ENCODE measurements at regions not wholly inside any gene's neighbourhood (a gene's known extent, or its start where the extent isn't known, plus 50 kb on each side); places are given as distances from the start of the nearest gene placed in this dataset.

DNA sequence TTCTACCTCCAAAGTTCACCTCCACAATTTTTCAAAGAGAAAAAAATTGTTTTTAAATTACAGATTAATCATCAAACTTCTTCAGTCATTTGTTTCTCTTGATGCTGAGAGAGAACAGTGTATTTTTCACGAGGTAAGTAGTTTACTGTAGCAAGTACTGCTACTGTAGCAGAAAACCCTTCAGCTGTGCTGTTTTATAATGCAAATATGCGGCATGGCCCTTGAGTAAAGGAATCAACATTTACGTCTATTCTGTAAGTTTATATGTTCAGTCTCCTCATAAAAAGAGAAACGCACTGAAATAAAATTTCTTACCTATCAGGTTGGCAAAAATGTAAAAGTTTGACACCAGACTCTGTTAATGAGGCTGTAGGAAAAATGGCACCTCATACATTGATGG is 399.0 kb downstream of the NKX6-1 start:
- no peak for DNase-seq

DNA sequence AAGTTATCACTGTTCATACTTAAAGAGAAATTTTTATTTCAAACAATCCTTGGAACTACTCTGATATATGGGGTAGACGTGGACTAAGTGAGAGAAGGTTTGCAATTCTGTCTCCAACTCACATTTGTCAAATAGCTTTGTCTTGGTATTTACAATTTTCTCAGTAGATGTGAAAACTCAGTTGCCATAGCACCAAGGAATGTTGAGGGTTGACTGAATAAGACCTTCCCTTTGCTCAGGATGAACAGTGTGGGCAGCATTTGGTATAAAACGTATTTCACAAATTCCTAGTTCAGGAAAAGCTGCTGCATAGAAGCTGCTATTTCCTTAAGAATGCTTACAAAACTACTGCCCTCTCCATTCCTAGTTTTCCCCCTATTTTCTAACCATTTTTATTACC is 399.5 kb downstream of the NKX6-1 start:
- DNase-seq: no peak

DNA sequence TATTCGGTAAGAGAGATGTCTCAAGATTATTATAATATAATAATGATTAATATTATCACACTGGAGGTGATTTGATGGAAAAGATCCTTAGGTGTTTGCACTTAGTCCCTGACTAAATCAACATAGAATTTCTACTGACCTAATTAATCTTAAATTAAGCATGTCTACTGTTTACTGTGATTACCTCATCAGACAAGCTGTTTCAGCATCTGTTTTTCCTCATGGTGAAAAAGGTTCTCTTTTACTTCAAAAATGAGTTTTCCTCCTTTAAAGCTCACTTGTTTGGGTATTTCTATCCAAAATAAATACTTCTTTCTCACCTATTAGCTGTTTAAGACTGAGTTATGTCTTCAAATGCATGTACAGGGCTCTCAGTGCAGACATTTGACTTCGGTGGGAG is 407.8 kb downstream of the NKX6-1 start:
- no peak for DNase-seq

DNA sequence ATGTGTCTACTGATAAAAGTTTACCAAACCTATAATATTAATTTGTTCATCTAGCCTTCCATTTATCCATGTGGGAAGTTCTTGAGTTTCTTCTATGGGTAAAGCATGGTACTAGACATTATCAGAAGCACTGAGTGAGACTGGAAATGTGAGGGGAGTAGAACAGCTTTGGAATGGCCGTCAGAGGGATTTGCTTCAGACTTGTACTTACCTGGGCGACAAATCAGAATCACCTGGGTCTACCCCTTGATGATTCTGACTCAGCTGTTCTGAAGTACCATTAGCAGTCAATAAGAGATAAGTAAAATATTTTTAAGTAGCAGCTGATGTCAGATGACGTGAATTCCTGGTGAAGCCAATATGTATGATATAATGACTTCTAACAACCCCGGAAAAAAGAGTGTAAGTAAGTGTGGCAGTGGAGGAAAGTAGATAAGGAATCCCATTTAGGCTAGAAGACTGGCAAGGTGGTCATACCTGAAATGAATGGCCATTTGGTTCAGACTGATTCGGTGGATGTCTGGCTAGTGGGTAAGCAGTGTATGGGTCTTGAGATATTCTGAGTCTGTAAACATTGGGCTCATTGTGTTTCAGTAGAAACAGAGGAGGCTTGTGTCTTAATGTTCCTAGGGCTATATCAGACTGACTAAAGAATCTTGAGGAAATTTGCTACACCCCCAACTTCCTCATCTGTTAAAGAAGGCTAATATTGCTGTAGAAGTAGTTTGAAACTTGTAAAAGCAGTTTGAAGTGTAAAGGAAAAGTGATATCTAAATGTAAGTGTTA is 409.2 kb downstream of the NKX6-1 start:
- DNase-seq: no peak

DNA sequence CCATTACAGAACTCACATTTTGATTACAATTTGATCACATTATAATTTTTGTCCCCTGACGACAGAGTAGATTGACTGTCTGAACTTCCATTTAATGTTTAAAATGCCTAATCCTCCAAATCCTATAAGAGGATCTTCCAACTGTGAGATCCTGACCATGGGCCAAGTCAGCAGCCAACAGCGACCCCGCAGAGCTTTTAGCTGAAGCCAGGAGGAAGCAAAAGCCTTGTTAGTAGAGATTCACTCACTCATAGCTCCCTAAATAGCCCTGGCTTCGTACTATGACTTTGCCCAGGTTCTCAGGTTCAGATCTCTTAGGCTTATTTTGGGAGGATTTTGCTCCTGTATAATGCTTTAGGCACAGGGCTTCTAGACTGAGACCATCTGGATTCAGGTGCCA is 413.1 kb downstream of the NKX6-1 start:
- no peak for DNase-seq

DNA sequence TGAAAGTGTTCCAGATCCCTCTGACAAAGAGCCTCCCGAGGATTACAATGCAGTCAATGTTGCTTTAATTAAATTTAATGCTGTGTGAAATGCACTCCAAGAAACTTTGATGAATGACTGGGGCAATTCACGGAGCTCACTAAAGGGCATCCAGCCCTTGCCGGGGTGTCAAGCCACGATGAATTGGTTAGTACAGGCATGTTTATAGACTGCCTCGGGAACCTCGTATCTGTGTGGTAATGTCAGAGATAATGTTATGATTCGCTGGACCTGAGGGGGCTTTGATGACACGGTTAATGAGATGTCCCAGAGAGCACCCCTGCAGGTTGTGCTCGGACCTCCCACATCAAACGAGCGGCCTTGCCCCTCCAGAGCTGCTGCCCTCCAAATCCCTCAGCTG is 428.8 kb downstream of the NKX6-1 start:
- no peak for DNase-seq

DNA sequence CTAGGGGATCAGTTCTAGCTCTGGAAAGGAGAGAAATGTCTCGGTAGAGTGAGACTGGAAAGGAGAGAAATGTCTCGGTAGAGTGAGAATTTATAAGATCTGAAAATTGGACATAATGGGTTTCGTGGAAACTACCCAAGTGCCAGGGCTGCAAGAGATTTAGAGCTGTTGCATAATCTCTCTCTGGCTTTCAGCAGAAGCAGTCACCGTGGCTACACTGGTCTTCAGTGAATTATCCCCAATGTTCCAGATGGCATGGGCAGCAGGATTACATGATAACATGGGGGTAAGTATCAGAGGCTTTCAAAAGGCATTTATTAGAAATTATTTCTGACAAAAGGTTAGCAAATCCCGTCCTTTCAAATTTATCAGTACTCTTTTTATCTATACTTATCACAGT is 435.5 kb downstream of the NKX6-1 start:
- no peak for DNase-seq

DNA sequence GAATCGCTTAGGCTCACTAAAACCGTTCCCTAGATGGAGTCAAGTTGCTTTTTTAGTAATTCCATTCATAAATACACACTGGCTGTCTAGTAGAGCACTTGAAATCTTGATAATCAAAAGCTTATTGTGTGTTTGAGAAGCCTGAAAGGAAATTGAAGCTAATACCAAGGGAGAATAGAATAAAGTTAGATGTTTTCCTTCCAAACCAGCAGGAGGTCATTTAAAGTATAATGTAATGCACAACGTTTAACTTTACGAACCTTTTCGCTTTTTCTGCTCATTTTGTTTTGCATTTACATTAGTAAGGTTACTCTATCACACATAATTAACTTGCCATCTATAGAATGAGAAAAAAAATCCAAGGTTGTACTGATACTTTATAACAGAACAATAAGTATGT is 440.9 kb downstream of the NKX6-1 start:
- DNase-seq: no peak

DNA sequence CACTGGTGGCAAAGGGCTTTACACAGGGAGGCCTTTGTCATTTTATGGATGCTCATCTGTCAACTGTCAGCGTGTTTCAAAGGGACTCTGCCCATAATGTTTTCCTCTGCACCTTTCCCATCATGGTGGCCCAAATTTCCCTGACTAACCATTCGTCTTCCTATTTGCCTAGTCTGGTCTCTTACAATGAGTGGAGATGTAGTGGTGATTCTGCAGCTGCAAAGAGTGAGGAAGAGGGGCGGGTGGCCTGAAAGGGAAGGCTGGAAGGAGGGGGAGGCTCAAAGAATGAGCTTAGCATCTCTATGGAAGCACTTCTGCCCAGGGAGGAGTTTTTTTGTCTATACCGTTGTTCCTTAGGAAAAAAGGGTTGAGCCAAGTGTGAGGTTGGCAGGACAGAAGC is 447.5 kb downstream of the NKX6-1 start:
- no peak for DNase-seq

DNA sequence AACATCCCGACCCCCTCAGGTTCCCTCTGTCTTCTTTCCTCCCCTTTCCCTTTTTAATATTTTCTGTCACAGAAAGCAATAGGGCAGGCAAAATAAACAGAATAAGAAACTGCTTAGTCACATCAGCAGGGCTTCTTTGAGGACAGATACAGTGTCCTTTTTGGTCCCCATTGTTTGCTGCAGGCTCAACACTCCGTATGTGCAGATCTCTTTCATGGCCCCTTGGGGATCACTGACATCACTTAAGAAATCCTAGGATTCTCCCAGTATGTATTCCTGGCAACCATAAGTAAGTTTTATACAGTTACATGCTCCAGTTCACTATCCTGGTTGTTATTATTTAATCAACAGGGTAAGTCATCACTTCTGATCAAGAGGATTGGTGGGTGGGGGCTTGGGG is 448.0 kb downstream of the NKX6-1 start:
- no peak for DNase-seq

DNA sequence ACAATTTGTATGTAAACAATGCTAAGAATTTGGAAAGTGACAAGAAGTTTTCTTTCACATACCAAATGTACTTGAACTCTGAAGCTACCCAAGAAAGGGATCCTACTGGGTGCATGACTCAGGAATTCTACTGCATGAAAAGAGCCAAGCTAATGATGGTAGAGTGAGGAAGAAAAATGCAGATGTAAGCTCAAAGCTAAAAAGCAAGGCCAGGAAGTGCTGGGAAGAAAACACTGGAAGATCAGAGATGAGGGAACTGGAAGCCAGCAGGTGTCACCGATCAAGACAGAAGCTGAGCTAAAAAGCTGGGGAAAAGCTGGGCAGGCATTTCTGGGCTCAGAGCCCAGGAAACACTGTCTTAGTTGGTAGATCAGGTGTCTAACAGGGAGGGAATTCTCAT is 449.1 kb downstream of the NKX6-1 start:
- no peak for DNase-seq

DNA sequence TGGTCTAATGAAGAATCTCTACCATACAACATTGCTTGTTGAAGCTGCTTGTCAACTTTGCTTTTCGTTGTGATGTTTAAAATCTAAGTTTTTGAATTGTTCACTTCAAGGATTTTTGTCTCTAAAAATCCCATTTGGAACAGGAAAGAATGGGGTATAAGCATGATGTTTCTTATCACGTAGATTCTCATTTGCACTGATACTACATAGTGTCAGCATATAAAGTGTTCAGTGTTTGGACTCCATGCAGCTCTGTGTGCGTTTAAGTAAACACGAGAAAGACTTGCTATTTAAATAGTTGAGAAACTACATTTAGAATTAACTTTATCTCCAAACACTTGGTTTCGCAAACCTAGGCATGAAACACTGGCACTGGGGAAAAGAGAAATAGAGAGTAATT is 452.5 kb downstream of the NKX6-1 start:
- no peak for DNase-seq

DNA sequence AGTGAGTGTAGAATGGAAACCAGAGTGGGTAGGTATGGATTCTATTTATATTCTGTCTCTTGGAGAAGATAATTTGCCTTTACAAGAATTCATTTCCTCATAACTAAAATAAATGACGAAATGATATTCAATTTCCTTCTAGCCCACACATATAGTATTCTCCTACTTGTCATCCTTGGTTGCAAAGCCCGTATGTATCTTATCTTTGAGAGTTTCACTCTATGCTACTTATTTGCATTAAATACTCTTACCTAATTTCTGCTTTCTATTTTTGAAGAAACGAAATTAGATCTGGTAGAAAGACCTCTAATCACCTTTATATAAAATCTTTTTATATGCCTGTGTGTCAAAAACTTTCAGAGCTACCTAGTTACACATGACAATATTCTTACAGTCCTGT is 457.7 kb downstream of the NKX6-1 start:
- DNase-seq: no peak

DNA sequence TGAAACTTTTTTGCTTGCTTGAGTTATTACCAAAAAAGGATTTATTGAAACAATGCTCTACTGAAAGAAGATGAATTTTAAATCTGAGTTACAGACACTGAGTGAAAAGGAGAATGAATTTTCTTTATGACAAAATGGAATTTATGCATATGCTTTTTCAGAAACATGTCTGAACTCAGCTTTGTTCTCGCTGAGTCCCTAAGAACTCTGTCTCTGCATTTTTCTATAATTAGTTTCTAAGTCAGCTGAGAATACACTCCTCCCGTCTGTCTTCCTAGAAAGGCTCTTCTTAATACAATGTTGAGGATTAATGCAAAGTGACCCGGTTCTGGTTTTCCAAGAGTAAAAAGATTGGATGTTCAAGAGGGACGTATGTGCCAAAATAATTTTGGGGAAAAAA is 463.5 kb downstream of the NKX6-1 start:
- no peak for DNase-seq

DNA sequence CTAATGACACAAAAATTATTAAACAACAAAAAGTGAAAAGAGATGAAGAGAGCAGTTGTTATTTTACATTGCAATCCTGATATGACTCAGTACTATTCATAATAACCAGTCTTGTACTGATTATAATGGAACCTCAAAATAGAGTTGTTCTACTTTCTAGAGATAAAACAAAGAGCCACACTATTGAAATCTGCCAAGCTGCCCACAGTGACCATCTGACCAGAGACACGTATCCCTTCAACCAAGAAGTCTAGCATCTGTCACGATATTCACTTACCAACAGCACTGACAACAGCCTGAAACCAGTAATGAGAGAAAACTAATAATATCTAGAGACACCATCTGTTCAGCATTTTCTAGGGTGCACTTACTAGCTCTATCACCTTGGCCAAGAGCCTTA is 466.7 kb downstream of the NKX6-1 start:
- DNase-seq: no peak

DNA sequence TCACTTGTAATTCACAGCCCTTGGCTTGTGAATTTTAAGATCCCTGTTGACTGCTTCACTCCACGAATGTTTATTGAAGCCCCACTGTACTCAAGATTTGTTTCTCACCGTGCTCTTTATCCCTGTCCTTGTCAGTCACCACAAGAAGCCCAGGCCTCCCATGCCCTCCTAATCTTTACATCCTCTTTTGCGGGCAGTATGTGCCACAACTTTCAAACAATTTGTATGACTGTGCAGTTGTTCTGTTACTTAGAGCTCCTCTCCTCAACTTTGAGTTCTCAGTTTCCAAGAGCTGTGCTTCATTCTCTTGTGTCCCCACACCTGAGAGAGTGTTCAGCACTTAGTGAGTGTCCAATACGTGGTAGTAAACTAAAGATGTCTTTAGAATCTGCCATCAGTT is 467.7 kb downstream of the NKX6-1 start:
- no peak for DNase-seq

DNA sequence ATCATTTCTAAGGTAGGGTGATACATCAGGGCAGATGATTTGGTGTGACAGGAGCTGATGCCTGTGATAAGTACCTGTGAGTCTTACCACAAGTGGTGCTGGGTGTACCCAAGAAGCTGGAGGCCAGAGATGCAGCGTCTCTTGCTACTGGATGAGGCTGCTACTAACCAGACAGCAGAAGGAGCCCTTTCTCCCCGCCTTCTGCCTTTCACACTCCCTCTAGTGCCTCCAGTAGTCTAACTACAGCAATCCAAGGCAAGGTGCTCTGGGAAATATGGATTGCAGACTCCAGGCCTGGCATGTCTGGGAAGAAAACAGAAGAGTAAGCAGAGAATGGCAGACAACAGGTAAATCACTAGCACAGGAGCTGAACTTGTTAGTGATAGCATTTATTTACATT is 470.8 kb downstream of the NKX6-1 start:
- no peak for DNase-seq

DNA sequence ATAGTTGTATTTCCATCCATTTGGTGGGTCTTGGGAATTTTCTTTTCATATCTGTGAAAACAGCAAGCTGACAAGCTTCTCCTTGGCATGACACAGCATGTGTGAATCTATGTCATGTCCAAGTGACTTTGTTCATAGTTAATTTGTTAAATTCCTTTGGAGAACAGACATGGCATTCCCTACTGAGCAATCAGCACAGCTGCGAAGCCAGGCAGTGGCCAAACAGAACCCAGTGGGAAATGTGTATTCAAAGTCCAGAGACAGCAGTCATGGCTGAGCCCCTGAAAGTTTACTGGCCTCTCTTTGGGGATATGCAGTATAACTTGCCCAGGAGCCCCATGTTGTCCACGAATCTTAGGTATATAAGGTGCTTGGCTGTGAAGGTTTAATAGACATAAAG is 474.7 kb downstream of the NKX6-1 start:
- no peak for DNase-seq

DNA sequence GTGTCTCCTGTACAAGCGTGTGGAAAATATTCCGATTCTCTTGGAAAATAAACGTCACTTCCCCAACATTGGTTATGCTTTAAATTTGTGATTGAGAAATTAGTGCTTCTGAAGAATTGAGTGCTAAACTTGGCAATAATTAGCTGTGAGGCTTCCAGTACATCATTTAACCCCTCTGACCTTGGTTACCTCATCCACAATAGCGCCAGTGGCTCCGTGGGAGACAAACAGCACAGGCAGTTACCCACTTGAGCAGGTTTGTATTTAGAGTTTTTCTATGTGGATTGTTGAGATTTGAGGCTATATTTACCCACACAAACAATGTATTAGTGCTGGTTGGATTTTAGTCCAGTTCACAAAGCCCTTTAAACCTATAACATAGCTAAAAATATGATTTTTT is 476.5 kb downstream of the NKX6-1 start:
- DNase-seq: no peak

DNA sequence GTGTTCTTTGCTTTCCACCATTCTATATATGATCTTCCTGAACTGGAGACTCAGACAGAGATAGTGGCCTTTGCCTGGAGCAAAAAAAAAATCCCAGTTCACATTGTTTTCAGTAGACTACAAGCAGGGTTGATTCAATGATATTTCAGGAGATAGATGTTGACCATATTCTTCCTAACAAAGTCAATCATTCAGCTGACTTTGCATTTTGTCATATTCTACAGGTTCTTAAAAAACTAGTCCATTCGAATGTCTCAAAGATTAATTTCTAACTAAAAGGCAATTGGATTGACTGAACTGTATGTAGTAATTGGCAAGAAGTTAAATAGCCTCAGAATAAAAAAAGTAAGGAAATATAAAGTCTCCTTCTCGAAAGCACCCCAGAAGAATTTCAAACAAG is 479.5 kb downstream of the NKX6-1 start:
- DNase-seq: no peak

DNA sequence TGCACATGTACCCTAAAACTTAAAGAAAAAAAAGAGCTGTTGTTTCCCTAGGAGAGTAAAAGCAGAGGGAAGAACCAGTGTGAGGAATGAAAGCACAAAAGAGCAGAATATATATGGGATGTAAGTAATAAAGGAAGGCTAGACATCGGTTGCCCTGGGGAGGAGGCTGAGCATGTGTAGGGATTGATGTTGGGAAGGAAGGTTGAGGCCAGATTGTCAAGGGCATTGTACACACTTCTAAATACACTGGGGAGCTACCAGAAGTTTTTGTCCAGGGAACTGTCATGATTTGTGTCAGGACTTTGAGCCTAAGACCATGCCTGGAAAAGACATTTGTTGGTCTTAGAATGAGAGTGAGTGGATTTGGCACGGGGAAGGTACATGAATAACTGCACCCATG is 467.1 kb downstream of the GPAT3 start:
- no peak for DNase-seq

DNA sequence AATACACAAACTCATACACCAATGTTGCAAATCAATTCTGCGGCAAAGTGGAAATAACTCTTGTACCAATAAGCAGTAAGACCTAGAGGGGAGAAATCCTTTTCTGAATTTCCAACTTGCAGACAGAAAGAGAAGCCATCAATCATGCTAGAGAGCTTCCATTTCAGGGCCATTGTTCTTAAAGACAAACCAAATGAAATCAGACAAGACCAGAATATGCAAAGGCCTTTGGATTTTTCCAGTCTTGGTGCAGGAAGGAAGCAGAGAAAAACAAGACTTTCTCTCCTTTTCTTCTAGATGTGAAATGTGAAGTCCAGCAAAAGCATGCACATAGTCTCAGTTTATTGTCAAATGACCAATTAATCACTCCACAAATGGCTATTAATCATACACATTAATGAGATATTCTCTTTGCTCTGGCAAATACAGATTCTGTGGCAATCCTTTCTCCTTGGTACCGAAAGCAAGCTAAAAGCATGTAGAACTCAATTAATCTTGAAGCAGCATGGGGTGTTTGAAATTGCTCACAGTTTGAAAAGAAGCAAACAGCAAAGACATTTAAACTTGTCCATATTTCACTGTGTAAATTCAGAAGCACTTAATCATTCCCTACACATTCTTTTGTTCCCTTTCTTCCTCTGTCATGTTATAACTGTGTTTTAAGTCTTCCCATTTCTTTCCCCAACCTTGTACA is 466.1 kb downstream of the GPAT3 start:
- DNase-seq: no peak

DNA sequence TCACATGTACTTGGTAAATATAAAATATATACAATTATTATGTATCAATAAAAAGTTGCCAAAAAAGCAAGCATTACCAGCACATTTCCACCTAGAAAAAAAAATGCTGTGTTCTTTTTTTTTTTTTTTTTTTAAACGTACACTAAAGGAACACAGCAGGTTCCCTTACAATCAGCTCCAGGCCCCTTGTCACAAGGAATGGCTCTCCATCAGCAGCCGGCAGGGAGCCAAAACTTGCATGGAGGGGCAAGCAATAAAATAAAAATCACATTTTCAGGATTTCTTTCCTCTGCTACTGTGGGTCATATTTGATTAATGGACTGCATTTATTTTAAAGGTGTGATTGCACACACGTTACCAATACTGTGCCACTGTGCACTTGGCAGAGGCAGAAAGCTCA is 460.3 kb downstream of the GPAT3 start:
- DNase-seq: no peak

DNA sequence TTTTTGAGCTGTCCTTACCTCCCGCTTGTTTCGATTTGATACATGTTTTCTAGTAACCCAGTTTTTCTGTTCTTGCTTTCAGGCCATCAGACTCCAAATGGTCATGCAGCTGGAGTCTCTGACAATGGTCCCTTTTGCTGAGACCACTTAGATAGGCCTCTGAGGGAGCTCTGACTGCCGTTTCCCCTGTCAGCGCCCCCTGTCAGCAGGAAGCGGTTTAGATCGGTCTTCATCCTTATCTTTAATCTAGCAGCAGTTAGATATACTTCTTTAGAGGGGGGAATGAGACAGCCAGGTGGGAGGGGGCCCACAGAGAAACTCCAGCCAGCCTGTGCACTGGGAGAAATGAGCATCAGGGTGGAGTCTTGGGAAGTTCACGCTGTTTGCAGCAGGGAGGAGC is 457.9 kb downstream of the GPAT3 start:
- no peak for DNase-seq

DNA sequence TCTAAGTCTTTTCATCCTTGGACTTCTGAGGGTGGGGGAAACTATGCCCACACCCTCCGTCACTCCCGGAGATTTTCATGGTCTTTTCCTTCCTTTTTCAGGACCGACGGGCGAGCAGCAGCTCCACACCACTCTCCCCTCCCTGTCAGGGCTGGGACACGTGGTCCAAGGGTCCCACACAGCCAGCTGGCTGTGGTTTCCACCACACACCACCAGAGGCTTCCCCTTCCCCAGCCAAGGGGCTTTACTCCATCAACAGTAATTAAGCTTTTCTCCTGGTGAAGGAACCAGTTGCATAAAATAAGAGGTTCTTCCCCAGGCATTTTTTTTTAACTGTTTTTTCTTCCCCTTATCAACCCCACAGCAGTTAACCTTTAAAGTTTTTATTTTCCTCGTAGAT is 453.9 kb downstream of the GPAT3 start:
- DNase-seq: no peak

All from inflammatory macrophage treated with lipopolysaccharide for 4 hours (primary cell).